BLaER1 treated with 17β-estradiol and CSF1 and Interleukin-3, amounts not matched to agents 10 nM and 100 nM (cell line): ENCODE measurements at regions not wholly inside any gene's neighbourhood (a gene's known extent, or its start where the extent isn't known, plus 50 kb on each side); places are given as distances from the start of the nearest gene placed in this dataset.
A peak's percentile ranks its signal among the peaks of the same experiment; 100 is the strongest.

Source experiments
- H3K27ac ChIP-seq, 11 experiments: shearing (Covaris generic); formaldehyde crosslinking; 2 replicates each; pipeline ENCODE4 v1.8.1; 2022
- H3K27me3 ChIP-seq, 11 experiments: shearing (Covaris generic); formaldehyde crosslinking; 2 replicates each; pipeline ENCODE4 v1.8.1; 2022
- H3K36me3 ChIP-seq, 11 experiments: shearing (Covaris generic); formaldehyde crosslinking; 2 replicates each; pipeline ENCODE4 v1.8.1; 2022
- H3K4me1 ChIP-seq, 10 experiments: shearing (Covaris generic); formaldehyde crosslinking; 2 replicates each; pipeline ENCODE4 v1.8.1; 2022
- H3K4me2 ChIP-seq, 11 experiments: shearing (Covaris generic); formaldehyde crosslinking; 2 replicates each; pipeline ENCODE4 v1.8.1; 2022
- H3K4me3 ChIP-seq, 10 experiments: shearing (Covaris generic); formaldehyde crosslinking; 2 replicates each; pipeline ENCODE4 v1.8.1; 2022
- H3K9ac ChIP-seq, 11 experiments: shearing (Covaris generic); formaldehyde crosslinking; 2 replicates each; pipeline ENCODE4 v1.8.1; 2022
- H3K9me3 ChIP-seq, 11 experiments: shearing (Covaris generic); formaldehyde crosslinking; replicated peaks in 1 of 11; 2 replicates each; pipeline ENCODE4 v1.8.1; 2022
- H4K20me1 ChIP-seq, 11 experiments: shearing (Covaris generic); formaldehyde crosslinking; 2 replicates each; pipeline ENCODE4 v1.8.1; 2022
- Cebpa-rat ChIP-seq, 11 experiments: shearing (Covaris generic); IDR thresholded peaks; 2 replicates each; pipeline ENCODE4 v1.8.1; 2022

DNA sequence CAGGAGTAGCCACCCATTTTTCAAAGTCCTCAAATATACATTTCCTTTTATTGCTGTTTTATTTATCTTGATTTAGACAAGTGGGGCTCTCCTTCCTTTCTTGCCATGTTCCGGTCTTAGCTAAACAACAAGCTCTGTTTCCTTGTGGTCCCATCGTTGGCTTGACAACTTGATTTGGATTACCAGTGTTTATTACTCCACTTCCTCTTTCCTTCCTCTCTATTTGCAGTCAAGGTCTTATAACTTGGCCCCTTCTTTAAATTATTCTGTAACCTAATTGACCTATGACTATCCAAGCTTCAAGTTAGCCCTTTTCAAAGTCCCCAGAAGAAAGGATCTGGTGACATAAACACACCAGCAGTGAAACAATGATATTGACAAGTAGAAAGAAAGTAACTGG lies 130.6 kb upstream of the STT3B start:
- no peaks in the 10 kb centered on the region for H4K20me1 ChIP-seq
- peaks cover 0 to 23% (median 11%) of the 10 kb centered on the region in 11 experiments; a peak in 10 of 22 replicates for H3K9me3 ChIP-seq
- H3K27ac ChIP-seq: peak overlapping the region in 1 of 11 experiments; percentile 13; a peak in 1 of 22 replicates
- TF ChIP-seq Cebpa-rat (IDR thresholded peaks at IDR 0.05): no peak
- no peak overlapping the region for H3K4me3 ChIP-seq
- no peak overlapping the region for H3K9ac ChIP-seq
- no peaks in the 10 kb centered on the region for H3K36me3 ChIP-seq
- no peaks in the 10 kb centered on the region; a peak in 1 of 20 replicates for H3K4me1 ChIP-seq
- H3K27me3 ChIP-seq: no peaks in the 10 kb centered on the region
- 0 out of 22 replicates have a peak overlapping the region, but pooled peaks of 1 of the 11 experiments have one; percentile 18 for H3K4me2 ChIP-seq

DNA sequence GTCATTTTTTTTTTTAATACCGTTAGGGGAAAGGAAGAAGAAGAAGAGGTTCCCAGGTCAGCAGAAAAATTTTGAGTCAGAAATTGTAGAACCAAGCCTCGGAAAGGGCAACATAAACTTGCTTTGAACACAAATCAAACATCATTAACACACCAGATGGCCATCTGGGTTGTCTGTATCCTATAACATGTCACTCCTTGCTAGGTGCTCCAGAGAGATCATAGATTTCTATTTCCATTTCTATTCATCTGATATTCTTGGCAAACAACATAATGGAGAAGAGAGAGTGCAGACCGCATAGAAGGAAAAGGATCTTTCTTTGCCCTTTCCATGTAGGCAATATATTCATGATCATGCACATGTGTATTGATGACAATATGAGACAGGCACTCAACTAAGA lies 129.5 kb upstream of the STT3B start:
- no peaks in the 10 kb centered on the region for H3K27me3 ChIP-seq
- H3K27ac ChIP-seq: no peak overlapping the region
- H3K9me3 ChIP-seq: peaks cover 0 to 22% (median 11%) of the 10 kb centered on the region in 11 experiments; a peak in 10 of 22 replicates
- no peak overlapping the region for H3K4me3 ChIP-seq
- no peak for TF ChIP-seq Cebpa-rat (IDR thresholded peaks at IDR 0.05)
- no peaks in the 10 kb centered on the region; a peak in 1 of 20 replicates for H3K4me1 ChIP-seq
- no peaks in the 10 kb centered on the region for H3K36me3 ChIP-seq
- no peak overlapping the region for H3K9ac ChIP-seq
- H3K4me2 ChIP-seq: no peak overlapping the region
- no peaks in the 10 kb centered on the region for H4K20me1 ChIP-seq

DNA sequence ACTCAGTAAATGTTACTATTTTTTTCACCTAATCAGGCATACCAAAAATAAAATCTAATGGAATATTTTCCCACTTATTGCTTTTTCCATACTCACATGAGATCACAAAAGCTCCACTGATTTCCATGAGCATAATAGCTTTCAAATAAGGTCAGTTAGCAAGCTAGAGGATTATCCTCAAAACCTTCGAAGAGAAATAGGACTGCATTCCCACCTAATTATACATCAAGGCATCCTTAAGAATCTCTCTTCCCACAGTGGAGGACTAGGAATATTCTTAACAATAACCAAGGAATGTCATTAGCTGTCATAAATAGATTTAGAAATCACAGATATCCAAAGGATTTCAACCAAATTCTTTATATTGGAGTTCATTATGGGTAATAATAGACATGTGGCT lies 127.9 kb upstream of the STT3B start:
- H4K20me1 ChIP-seq: no peaks in the 10 kb centered on the region
- no peak overlapping the region for H3K27ac ChIP-seq
- no peaks in the 10 kb centered on the region for H3K36me3 ChIP-seq
- no peak overlapping the region for H3K9ac ChIP-seq
- no peak for TF ChIP-seq Cebpa-rat (IDR thresholded peaks at IDR 0.05)
- H3K9me3 ChIP-seq: peaks cover 0 to 20% (median 9%) of the 10 kb centered on the region in 11 experiments; a peak in 10 of 22 replicates
- peaks cover 0 to 4% (median 0%) of the 10 kb centered on the region in 10 experiments; a peak in 4 of 20 replicates for H3K4me1 ChIP-seq
- no peak overlapping the region for H3K4me3 ChIP-seq
- H3K4me2 ChIP-seq: no peak overlapping the region
- H3K27me3 ChIP-seq: no peaks in the 10 kb centered on the region

DNA sequence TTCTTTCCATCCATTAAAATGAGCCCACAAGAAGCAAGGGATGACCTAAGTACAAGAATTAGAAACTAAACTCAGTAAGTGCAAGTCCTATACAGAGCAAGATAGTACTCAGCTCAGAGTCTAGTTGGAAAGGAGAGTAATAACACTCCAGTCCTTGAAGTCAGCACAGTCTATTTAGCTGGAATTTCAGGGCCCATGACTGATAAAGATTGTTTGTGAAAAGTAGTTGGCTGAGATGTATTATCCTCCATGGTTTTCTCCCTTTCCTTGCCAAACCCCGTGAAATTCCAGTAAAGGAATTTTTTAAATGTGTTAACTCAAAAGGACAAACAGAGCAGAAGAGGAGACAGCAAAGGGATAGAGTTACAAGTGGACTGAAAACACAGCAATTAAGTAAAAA lies 127.2 kb upstream of the STT3B start:
- H3K9ac ChIP-seq: no peak overlapping the region
- no peak overlapping the region for H3K4me3 ChIP-seq
- no peak overlapping the region for H3K27ac ChIP-seq
- H3K27me3 ChIP-seq: no peaks in the 10 kb centered on the region
- H4K20me1 ChIP-seq: no peaks in the 10 kb centered on the region
- H3K4me1 ChIP-seq: peaks cover 0 to 4% (median 0%) of the 10 kb centered on the region in 10 experiments; a peak in 4 of 20 replicates
- H3K9me3 ChIP-seq: peaks cover 0 to 13% (median 2%) of the 10 kb centered on the region in 11 experiments; a peak in 7 of 22 replicates
- no peak overlapping the region for H3K4me2 ChIP-seq
- TF ChIP-seq Cebpa-rat (IDR thresholded peaks at IDR 0.05): no peak
- no peaks in the 10 kb centered on the region for H3K36me3 ChIP-seq

DNA sequence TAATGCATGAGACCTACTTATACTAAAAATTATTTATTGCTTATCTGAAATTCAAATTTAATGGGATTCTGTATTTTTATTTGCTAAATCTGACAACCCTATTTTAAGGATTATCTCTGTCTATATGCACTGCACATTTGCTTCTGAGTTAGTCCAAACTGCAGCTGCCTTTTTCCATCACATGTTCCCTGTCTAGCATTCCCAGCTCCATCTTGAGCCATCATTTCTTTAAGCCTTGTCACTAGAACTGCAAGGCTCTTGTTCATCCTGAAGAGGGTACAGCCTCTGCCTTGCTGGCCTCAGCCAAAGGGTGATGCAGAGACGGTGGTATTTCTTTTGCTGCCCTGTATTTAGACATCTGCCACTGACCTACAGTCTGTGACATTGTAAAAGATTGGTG lies 125.8 kb upstream of the STT3B start:
- H3K27ac ChIP-seq: no peak overlapping the region
- TF ChIP-seq Cebpa-rat (IDR thresholded peaks at IDR 0.05): no peak
- H4K20me1 ChIP-seq: no peaks in the 10 kb centered on the region
- peaks cover 0 to 4% (median 0%) of the 10 kb centered on the region in 10 experiments; a peak in 4 of 20 replicates for H3K4me1 ChIP-seq
- H3K4me3 ChIP-seq: no peak overlapping the region
- H3K4me2 ChIP-seq: no peak overlapping the region
- H3K36me3 ChIP-seq: no peaks in the 10 kb centered on the region
- no peaks in the 10 kb centered on the region for H3K9me3 ChIP-seq
- H3K27me3 ChIP-seq: no peaks in the 10 kb centered on the region
- no peak overlapping the region for H3K9ac ChIP-seq

DNA sequence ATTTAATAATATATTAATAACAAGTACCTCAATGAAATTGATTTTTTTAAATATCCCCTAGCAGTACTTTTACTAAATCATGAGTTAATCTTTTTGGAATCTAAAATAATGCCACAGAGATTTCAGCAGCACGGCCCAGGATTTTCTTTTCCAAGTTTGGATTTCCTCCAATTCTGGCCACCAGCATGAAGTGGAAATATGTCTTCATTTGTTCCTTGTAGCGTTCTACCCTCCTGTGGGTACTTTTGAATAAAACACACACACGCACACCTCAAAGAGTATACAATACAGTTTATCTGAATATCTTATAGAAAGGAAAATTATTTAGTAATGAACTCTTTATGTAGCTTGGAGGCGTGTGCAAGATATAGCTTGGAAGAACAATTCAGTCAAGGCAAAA lies 125.1 kb upstream of the STT3B start:
- Histone ChIP-seq H3K4me3 (no peak overlapping the region), H3K4me1 (peaks cover 0 to 4% (median 0%) of the 10 kb centered on the region in 10 experiments; a peak in 3 of 20 replicates), H3K9ac (no peak overlapping the region), H3K27ac (no peak overlapping the region), H3K36me3 (no peaks in the 10 kb centered on the region), H3K4me2 (no peak overlapping the region), H4K20me1 (no peaks in the 10 kb centered on the region), H3K9me3 (no peaks in the 10 kb centered on the region), H3K27me3 (no peaks in the 10 kb centered on the region)
- no peak for TF ChIP-seq Cebpa-rat (IDR thresholded peaks at IDR 0.05)

DNA sequence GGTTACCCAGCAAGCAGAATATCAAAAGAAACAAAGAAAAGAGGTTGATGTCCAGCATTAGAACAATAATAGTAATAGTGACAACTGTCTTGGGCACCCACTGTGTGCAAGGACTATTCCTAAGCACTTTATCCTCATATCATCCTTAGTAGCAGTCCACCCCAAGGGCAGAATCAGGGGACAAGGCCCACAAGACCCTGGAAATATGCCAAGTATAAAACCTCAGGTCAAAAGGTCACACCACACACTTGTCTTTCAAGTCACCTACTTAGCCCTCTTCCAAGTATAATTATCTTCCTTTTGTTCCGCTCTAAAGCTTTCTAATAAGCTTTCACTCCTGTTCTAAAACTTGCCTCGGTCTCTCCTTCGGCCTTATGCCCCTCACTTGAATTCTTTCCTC lies 124.0 kb upstream of the STT3B start:
- H3K9ac ChIP-seq: no peak overlapping the region
- H4K20me1 ChIP-seq: no peaks in the 10 kb centered on the region
- H3K27me3 ChIP-seq: no peaks in the 10 kb centered on the region
- TF ChIP-seq Cebpa-rat (IDR thresholded peaks at IDR 0.05): no peak
- peaks cover 0 to 4% (median 0%) of the 10 kb centered on the region in 10 experiments; a peak in 3 of 20 replicates for H3K4me1 ChIP-seq
- no peak overlapping the region for H3K27ac ChIP-seq
- H3K36me3 ChIP-seq: no peaks in the 10 kb centered on the region
- no peaks in the 10 kb centered on the region for H3K9me3 ChIP-seq
- H3K4me2 ChIP-seq: peak overlapping the region in 2 of 11 experiments; percentile 1 to 17; a peak in 2 of 22 replicates
- no peak overlapping the region for H3K4me3 ChIP-seq

DNA sequence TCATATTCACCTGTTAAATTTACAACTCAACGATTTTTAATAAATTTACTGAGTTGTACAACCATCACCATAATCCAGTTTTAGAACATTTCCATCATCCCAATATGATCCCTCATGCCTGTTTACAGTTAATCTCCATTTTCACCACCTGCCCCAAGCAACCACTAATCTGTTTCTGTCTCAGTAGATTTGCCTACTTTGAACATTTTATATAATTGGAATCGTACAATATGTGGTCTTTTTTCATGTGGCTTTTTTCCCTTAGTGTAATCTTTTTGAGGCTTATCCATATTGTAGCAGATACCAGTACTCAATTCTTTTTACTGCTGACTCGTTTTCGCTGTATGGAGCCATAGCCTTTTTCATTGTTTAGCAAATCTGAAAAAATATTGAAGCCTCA lies 123.3 kb upstream of the STT3B start:
- H3K9ac ChIP-seq: no peak overlapping the region
- no peaks in the 10 kb centered on the region for H3K36me3 ChIP-seq
- H3K27ac ChIP-seq: no peak overlapping the region
- no peak overlapping the region for H3K4me3 ChIP-seq
- no peaks in the 10 kb centered on the region for H4K20me1 ChIP-seq
- TF ChIP-seq Cebpa-rat (IDR thresholded peaks at IDR 0.05): no peak
- no peaks in the 10 kb centered on the region for H3K9me3 ChIP-seq
- H3K4me2 ChIP-seq: no peak overlapping the region
- H3K27me3 ChIP-seq: no peaks in the 10 kb centered on the region
- H3K4me1 ChIP-seq: peaks cover 0 to 4% (median 0%) of the 10 kb centered on the region in 10 experiments; a peak in 3 of 20 replicates

DNA sequence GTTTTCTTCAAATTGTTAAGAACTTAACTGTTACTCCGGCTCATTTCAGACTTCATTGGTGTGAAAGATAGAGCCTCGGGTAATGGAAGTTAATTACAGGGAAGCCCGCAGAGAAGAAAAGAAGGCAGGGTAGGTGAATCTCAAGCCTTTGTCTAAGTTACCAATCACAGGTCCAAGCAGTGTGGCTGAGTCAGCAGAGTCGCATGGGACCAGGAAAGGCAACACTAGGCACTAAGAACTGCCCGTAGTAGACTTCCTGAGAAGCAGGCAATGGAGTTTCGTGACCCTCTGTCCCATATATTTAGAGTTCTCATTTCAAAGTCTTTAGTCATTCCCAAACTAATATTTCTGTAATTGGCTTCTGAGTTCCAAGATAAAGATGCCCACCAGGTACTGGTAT lies 122.9 kb upstream of the STT3B start:
- Histone ChIP-seq H4K20me1 (no peaks in the 10 kb centered on the region), H3K4me1 (peaks cover 0 to 4% (median 0%) of the 10 kb centered on the region in 10 experiments; a peak in 3 of 20 replicates), H3K27me3 (no peaks in the 10 kb centered on the region), H3K4me3 (no peak overlapping the region), H3K27ac (no peak overlapping the region), H3K4me2 (no peak overlapping the region), H3K9ac (no peak overlapping the region), H3K36me3 (no peaks in the 10 kb centered on the region), H3K9me3 (no peaks in the 10 kb centered on the region)
- TF ChIP-seq Cebpa-rat (IDR thresholded peaks at IDR 0.05): no peak

DNA sequence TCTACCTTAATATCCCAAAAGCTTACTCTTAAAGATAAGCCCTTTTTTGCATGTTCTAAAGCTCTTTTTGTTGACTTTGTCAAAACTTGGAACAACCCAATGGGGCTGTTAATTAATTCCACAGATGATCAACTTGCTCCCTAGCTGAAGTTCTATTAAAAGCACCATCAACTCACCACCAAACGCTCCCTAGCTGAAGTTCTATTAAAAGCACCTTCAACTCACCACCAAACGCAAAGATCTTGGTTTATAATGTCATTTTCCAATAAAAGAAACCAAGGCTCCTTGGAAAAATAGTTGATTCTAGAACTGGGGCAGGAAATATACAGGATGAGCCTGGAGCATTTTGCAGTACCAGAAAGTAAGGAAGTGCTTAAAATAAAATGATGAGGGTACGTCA lies 122.3 kb upstream of the STT3B start:
- Histone ChIP-seq H3K27ac (no peak overlapping the region), H3K4me1 (peaks cover 0 to 4% (median 0%) of the 10 kb centered on the region in 10 experiments; a peak in 3 of 20 replicates), H3K9ac (no peak overlapping the region), H3K4me2 (no peak overlapping the region), H3K9me3 (no peaks in the 10 kb centered on the region), H3K4me3 (no peak overlapping the region), H3K27me3 (no peaks in the 10 kb centered on the region), H3K36me3 (no peaks in the 10 kb centered on the region), H4K20me1 (no peaks in the 10 kb centered on the region)
- no peak for TF ChIP-seq Cebpa-rat (IDR thresholded peaks at IDR 0.05)
